HG03354 (cell line): ENCODE measurements at regions not wholly inside any gene's neighbourhood (a gene's known extent, or its start where the extent isn't known, plus 50 kb on each side); places are given as distances from the start of the nearest gene placed in this dataset.
A peak's percentile ranks its signal among the peaks of the same experiment; 100 is the strongest.

ENCODE experiments used
- ATAC-seq: cut with Tn5 transposase; IDR thresholded peaks from one replicate; pipeline ENCODE4 v1.9.1; 2021; ENCODE audit warnings: mild to moderate bottlenecking; ENCODE audit not compliant: unreplicated experiment, poor library complexity, severe bottlenecking

DNA sequence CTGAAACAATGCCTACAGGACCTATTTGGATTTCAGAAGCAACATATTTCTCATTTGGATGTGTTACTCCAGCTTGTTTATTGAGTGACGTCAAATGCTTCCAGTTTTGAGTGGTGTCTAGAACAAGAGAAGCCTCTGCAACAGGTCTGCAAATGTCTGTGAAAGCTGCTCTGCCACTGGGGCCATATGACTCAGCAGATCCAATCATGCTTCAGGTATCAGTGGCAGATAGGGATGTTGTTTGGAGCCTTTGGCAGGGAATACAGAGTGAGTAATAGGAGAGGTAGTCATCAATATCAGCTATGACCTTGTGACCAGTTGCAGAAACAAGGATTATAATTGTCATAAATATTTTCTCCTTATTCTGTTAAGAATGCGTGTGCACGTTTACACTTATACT lies 141.1 kb upstream of the ZXDA start:
- ATAC-seq: no peak

DNA sequence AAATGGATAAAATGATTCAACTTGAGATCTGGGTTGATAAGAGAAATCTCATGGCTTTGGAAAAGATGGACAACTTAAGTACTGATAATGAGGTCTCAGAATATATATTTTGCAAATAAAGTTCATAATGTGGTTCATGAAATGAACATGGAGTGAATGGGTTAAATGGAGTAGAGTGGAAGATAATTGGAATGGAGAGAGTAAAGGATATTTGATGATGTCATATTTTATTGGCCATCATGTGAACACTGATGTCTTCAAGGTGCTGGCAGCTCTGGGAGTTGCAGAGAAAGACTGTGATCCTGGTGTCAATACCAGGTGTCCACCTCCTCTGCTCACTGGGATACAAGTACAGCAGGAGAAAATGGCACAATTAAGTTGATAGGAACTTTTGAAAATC lies 133.9 kb upstream of the ZXDA start:
- ATAC-seq: no peak

DNA sequence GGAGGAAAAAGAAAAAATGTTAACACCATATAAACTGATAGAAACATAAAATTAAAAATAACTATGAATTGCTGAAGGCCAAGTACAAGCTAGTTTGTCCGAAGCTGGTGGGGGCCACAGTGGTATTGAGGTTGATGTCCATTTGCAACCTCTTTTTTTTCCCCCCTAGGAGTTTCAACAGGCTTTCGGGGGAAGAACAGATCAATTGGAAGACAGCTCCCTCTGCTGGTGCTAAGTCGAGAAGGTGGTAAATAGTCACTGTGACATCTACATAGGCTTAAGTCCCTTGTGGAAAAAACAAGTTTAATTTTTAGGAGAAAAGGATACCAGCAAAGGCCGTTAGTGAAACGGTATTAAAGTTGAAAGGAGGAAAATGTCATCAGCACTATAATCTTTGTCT lies 115.7 kb upstream of the ZXDA start:
- ATAC-seq: peak; percentile 55

GRCh38 chrX:57985951-57986350 lies 75.7 kb upstream of the ZXDA start:
- no peak for ATAC-seq

DNA sequence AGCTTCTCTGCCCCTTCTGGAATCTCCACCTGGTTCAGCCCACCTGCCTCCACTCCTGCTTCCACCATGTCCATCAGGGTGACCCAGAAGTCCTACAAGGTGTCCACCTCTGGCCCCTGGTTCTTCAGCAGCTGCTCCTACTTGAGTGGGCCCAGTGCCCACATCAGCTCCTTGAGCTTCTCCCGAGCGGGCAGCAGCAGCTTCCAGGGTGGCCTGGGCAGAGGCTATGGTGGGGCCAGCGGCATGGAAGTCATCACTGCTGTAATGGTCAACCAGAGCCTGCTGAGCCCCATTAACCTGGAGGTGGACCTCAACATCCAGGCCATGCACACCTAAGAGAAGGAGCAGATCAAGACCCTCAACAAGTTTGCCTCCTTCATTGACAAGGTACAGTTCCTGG lies 74.4 kb upstream of the ZXDA start:
- no peak for ATAC-seq

- ATAC-seq: no peak
Observed at GRCh38 chrX:57977992-57978391, 67.7 kb upstream of the ZXDA start.

DNA sequence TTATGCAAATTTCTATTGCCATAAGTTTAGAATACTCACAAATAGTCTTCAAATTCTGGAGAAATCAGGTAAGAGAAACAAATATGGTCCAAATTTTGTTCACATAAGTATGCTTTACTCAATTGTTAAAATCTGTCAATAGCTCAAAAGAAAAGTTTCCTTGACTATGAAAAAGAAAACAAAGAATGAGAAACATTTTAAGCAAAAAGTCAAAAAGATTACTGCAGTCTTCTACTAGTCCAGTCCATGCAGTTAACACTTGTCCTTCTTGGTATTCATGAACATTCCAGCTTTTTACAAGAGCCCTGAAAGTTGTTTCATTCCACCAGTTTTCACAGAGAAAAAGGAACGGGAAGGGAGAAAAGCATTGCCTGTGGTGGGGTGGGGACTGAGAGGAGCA lies 54.7 kb upstream of the ZXDA start:
- ATAC-seq: no peak
